ENCODE measurements at regions not wholly inside any gene's neighbourhood (a gene's known extent, or its start where the extent isn't known, plus 50 kb on each side); places are given as distances from the start of the nearest gene placed in this dataset.
"Not testable (repeated sequence)": the region's sequence is repeated elsewhere in the genome, so short reads cannot be mapped to it uniquely, and the experiment has no call there.

DNA sequence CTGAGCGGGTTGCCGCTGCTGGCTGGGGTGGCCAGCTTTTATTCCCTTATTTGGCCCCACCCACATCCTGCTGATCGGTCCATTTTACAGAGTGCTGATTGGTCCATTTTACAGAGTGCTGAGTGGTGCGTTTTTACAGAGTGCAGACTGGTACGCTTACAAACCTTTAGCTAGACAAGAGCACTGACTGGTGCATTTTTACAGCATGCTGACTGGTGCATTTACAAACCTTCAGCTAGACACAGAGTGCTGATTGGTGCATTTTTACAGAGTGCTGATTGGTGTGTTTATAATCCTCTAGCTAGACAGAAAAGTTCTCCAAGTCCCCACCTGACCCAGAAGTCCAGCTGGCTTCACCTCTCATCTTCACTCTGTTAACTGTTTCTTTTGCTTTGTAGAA, 1217.6 kb upstream of the TMEFF2 start:
- H3K36me3 ChIP-seq (ENCODE audit: control insufficient read depth in 1 of 2, insufficient read depth in 2 of 2, low read length in 2 of 2); H3K4me1 ChIP-seq (ENCODE audit: control insufficient read depth in 1 of 2, insufficient read depth in 2 of 2, low read length in 2 of 2); H3K9me3 ChIP-seq (ENCODE audit: control insufficient read depth in 1 of 2, low read length in 2 of 2); H3K27ac ChIP-seq (ENCODE audit: low read depth, low read length); H3K9ac ChIP-seq (ENCODE audit: low read depth in 1 of 2, low read length in 2 of 2); H3K27me3 ChIP-seq (ENCODE audit: control insufficient read depth in 1 of 2, insufficient read depth in 2 of 2, low read length in 2 of 2); H3K4me3 ChIP-seq (ENCODE audit: low read depth in 1 of 2, low read length in 2 of 2): not testable (repeated sequence)

GRCh38 chr2:193409951-193410350, 1215.2 kb upstream of the TMEFF2 start:
- Histone ChIP-seq H3K36me3 (ENCODE audit: control insufficient read depth in 1 of 2, insufficient read depth in 2 of 2, low read length in 2 of 2) (no peaks in the 10 kb centered on the region), H3K9me3 (ENCODE audit: control insufficient read depth in 1 of 2, low read length in 2 of 2) (no peaks in the 10 kb centered on the region), H3K9ac (ENCODE audit: low read depth in 1 of 2, low read length in 2 of 2) (no peak overlapping the region), H3K27me3 (ENCODE audit: control insufficient read depth in 1 of 2, insufficient read depth in 2 of 2, low read length in 2 of 2) (no peaks in the 10 kb centered on the region), H3K27ac (ENCODE audit: low read depth, low read length) (no peak overlapping the region), H3K4me1 (ENCODE audit: control insufficient read depth in 1 of 2, insufficient read depth in 2 of 2, low read length in 2 of 2) (no peaks in the 10 kb centered on the region), H3K4me3 (ENCODE audit: low read depth in 1 of 2, low read length in 2 of 2) (no peak overlapping the region)

GRCh38 chr2:193382583-193382982, 1187.8 kb upstream of the TMEFF2 start:
- H3K4me1 ChIP-seq (ENCODE audit: control insufficient read depth in 1 of 2, insufficient read depth in 2 of 2, low read length in 2 of 2): no peaks in the 10 kb centered on the region
- no peaks in the 10 kb centered on the region for H3K9me3 ChIP-seq (ENCODE audit: control insufficient read depth in 1 of 2, low read length in 2 of 2)
- H3K27ac ChIP-seq (ENCODE audit: low read depth, low read length): no peak overlapping the region
- H3K27me3 ChIP-seq (ENCODE audit: control insufficient read depth in 1 of 2, insufficient read depth in 2 of 2, low read length in 2 of 2): no peaks in the 10 kb centered on the region
- no peaks in the 10 kb centered on the region for H3K36me3 ChIP-seq (ENCODE audit: control insufficient read depth in 1 of 2, insufficient read depth in 2 of 2, low read length in 2 of 2)
- H3K9ac ChIP-seq (ENCODE audit: low read depth in 1 of 2, low read length in 2 of 2): no peak overlapping the region
- no peak overlapping the region for H3K4me3 ChIP-seq (ENCODE audit: low read depth in 1 of 2, low read length in 2 of 2)

GRCh38 chr2:193377789-193378188, 1183.1 kb upstream of the TMEFF2 start:
- Histone ChIP-seq H3K9me3 (ENCODE audit: control insufficient read depth in 1 of 2, low read length in 2 of 2) (no peaks in the 10 kb centered on the region), H3K36me3 (ENCODE audit: control insufficient read depth in 1 of 2, insufficient read depth in 2 of 2, low read length in 2 of 2) (no peaks in the 10 kb centered on the region), H3K27ac (ENCODE audit: low read depth, low read length) (no peak overlapping the region), H3K9ac (ENCODE audit: low read depth in 1 of 2, low read length in 2 of 2) (no peak overlapping the region), H3K4me1 (ENCODE audit: control insufficient read depth in 1 of 2, insufficient read depth in 2 of 2, low read length in 2 of 2) (no peaks in the 10 kb centered on the region), H3K27me3 (ENCODE audit: control insufficient read depth in 1 of 2, insufficient read depth in 2 of 2, low read length in 2 of 2) (no peaks in the 10 kb centered on the region), H3K4me3 (ENCODE audit: low read depth in 1 of 2, low read length in 2 of 2) (no peak overlapping the region)

DNA sequence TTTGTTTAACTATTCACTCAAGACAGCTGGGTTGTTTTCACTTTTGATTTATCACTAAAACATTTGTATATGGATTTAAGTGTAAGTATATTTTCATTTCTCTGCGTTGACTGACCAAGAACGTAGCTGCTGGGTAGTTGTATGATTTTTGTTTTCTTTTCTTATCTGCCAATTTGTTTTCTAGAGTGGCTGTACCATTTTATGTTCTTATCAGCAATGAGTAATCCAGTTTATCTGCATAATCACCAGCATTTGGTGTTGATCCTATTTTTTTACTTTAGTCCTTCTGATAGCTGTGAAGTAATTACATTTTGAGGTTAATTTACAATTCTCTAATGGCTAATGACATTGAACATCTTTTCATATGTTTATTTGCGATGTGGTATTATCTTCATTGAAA, 1178.4 kb upstream of the TMEFF2 start:
- Histone ChIP-seq H3K27ac (ENCODE audit: low read depth, low read length) (no peak overlapping the region), H3K9me3 (ENCODE audit: control insufficient read depth in 1 of 2, low read length in 2 of 2) (no peaks in the 10 kb centered on the region), H3K9ac (ENCODE audit: low read depth in 1 of 2, low read length in 2 of 2) (no peak overlapping the region), H3K36me3 (ENCODE audit: control insufficient read depth in 1 of 2, insufficient read depth in 2 of 2, low read length in 2 of 2) (no peaks in the 10 kb centered on the region), H3K4me1 (ENCODE audit: control insufficient read depth in 1 of 2, insufficient read depth in 2 of 2, low read length in 2 of 2) (no peaks in the 10 kb centered on the region), H3K4me3 (ENCODE audit: low read depth in 1 of 2, low read length in 2 of 2) (no peak overlapping the region), H3K27me3 (ENCODE audit: control insufficient read depth in 1 of 2, insufficient read depth in 2 of 2, low read length in 2 of 2) (no peaks in the 10 kb centered on the region)

GRCh38 chr2:193371200-193371599, 1176.5 kb upstream of the TMEFF2 start:
- Histone ChIP-seq H3K36me3 (ENCODE audit: control insufficient read depth in 1 of 2, insufficient read depth in 2 of 2, low read length in 2 of 2) (no peaks in the 10 kb centered on the region), H3K4me1 (ENCODE audit: control insufficient read depth in 1 of 2, insufficient read depth in 2 of 2, low read length in 2 of 2) (no peaks in the 10 kb centered on the region), H3K9me3 (ENCODE audit: control insufficient read depth in 1 of 2, low read length in 2 of 2) (no peaks in the 10 kb centered on the region), H3K9ac (ENCODE audit: low read depth in 1 of 2, low read length in 2 of 2) (no peak overlapping the region), H3K27me3 (ENCODE audit: control insufficient read depth in 1 of 2, insufficient read depth in 2 of 2, low read length in 2 of 2) (no peaks in the 10 kb centered on the region), H3K4me3 (ENCODE audit: low read depth in 1 of 2, low read length in 2 of 2) (no peak overlapping the region), H3K27ac (ENCODE audit: low read depth, low read length) (no peak overlapping the region)

- no peak overlapping the region for H3K27ac ChIP-seq (ENCODE audit: low read depth, low read length)
- no peaks in the 10 kb centered on the region for H3K9me3 ChIP-seq (ENCODE audit: control insufficient read depth in 1 of 2, low read length in 2 of 2)
These were observed 1173.9 kb upstream of the TMEFF2 start for GRCh38 chr2:193368615-193369014.

GRCh38 chr2:193357508-193357907, 1162.8 kb upstream of the TMEFF2 start:
- Histone ChIP-seq H3K4me1 (ENCODE audit: control insufficient read depth in 1 of 2, insufficient read depth in 2 of 2, low read length in 2 of 2) (no peaks in the 10 kb centered on the region), H3K9ac (ENCODE audit: low read depth in 1 of 2, low read length in 2 of 2) (no peak overlapping the region), H3K27ac (ENCODE audit: low read depth, low read length) (no peak overlapping the region), H3K4me3 (ENCODE audit: low read depth in 1 of 2, low read length in 2 of 2) (no peak overlapping the region), H3K27me3 (ENCODE audit: control insufficient read depth in 1 of 2, insufficient read depth in 2 of 2, low read length in 2 of 2) (no peaks in the 10 kb centered on the region), H3K9me3 (ENCODE audit: control insufficient read depth in 1 of 2, low read length in 2 of 2) (no peaks in the 10 kb centered on the region), H3K36me3 (ENCODE audit: control insufficient read depth in 1 of 2, insufficient read depth in 2 of 2, low read length in 2 of 2) (no peaks in the 10 kb centered on the region)

More at GRCh38 chr2:193368615-193369014, 1173.9 kb upstream of the TMEFF2 start:
- no peaks in the 10 kb centered on the region for H3K27me3 ChIP-seq (ENCODE audit: control insufficient read depth in 1 of 2, insufficient read depth in 2 of 2, low read length in 2 of 2)
- no peak overlapping the region for H3K9ac ChIP-seq (ENCODE audit: low read depth in 1 of 2, low read length in 2 of 2)
- no peaks in the 10 kb centered on the region for H3K4me1 ChIP-seq (ENCODE audit: control insufficient read depth in 1 of 2, insufficient read depth in 2 of 2, low read length in 2 of 2)
- no peaks in the 10 kb centered on the region for H3K36me3 ChIP-seq (ENCODE audit: control insufficient read depth in 1 of 2, insufficient read depth in 2 of 2, low read length in 2 of 2)
- no peak overlapping the region for H3K4me3 ChIP-seq (ENCODE audit: low read depth in 1 of 2, low read length in 2 of 2)

DNA sequence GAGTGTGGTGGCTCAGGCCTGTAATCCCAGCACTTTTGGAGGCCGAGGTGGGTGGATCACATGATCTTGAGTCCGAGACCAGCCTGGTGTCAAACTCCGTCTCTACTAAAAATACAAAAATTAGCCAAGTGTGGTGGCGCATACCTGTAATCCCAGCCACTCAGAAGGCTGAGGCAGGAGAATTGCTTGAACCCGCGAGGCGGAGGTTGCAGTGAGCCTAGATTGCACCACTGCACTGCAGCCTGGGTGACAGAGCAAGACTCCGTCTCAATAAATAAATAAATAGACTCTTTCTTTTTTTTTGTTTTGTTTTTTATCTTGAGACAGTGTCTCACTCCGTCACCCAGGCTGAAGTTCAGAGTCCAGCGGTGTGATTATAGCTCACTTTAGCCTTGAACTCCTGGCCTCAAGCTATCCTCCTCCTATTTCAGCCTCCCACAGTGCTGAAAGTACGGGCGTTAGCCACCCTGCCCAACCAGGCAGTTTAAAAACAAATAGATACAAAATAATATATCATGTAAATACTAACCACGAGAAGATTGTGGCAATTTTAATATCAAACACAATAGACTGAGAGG, 1158.0 kb upstream of the TMEFF2 start:
- not testable (repeated sequence) for H3K36me3 ChIP-seq (ENCODE audit: control insufficient read depth in 1 of 2, insufficient read depth in 2 of 2, low read length in 2 of 2); H3K27ac ChIP-seq (ENCODE audit: low read depth, low read length); H3K4me3 ChIP-seq (ENCODE audit: low read depth in 1 of 2, low read length in 2 of 2); H3K9ac ChIP-seq (ENCODE audit: low read depth in 1 of 2, low read length in 2 of 2); H3K4me1 ChIP-seq (ENCODE audit: control insufficient read depth in 1 of 2, insufficient read depth in 2 of 2, low read length in 2 of 2); H3K27me3 ChIP-seq (ENCODE audit: control insufficient read depth in 1 of 2, insufficient read depth in 2 of 2, low read length in 2 of 2); H3K9me3 ChIP-seq (ENCODE audit: control insufficient read depth in 1 of 2, low read length in 2 of 2)

DNA sequence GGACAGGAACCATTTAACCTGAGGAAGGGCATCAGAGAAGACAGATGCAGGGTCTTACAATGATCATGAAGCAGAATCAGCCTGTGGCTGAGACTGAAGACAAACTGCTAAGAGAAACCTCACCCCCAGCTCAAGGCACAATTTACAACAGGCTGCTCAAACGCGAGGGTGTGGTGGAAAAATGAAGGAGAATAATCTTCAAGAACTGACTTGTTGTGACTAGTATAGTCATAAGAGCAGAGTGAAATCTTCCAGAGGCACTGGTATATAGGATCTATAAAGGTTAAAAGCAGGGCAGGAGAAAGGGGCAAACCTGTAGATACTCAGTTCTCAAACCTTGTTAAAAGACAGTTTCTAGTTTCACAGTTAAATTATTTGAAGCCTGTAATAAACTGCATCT, 1155.8 kb upstream of the TMEFF2 start:
- no peak overlapping the region for H3K9ac ChIP-seq (ENCODE audit: low read depth in 1 of 2, low read length in 2 of 2)

DNA sequence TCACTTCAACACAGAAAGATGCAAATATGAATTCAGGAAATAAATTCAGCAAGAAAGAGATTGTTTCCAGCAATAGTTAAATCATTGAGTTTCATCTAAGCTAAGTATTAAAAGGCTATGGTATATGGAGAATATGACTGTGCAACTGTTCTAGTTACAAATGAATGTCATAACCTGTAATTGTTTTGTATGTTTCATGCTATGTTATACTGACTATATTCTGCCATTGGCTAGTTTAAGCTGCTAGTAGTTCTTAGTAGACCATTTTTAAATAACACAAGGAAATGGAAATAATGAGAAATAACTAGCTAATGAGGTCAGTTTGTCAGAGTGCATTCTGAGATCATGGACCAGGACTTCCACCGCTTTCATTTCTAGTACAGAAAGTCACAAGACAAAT, 1154.9 kb upstream of the TMEFF2 start:
- Histone ChIP-seq H3K4me3 (ENCODE audit: low read depth in 1 of 2, low read length in 2 of 2) (no peak overlapping the region), H3K9ac (ENCODE audit: low read depth in 1 of 2, low read length in 2 of 2) (no peak overlapping the region), H3K9me3 (ENCODE audit: control insufficient read depth in 1 of 2, low read length in 2 of 2) (no peaks in the 10 kb centered on the region), H3K27ac (ENCODE audit: low read depth, low read length) (no peak overlapping the region), H3K4me1 (ENCODE audit: control insufficient read depth in 1 of 2, insufficient read depth in 2 of 2, low read length in 2 of 2) (no peaks in the 10 kb centered on the region), H3K36me3 (ENCODE audit: control insufficient read depth in 1 of 2, insufficient read depth in 2 of 2, low read length in 2 of 2) (no peaks in the 10 kb centered on the region), H3K27me3 (ENCODE audit: control insufficient read depth in 1 of 2, insufficient read depth in 2 of 2, low read length in 2 of 2) (no peaks in the 10 kb centered on the region)

More for the DNA sequence above, 1155.8 kb upstream of the TMEFF2 start:
- no peak overlapping the region for H3K4me3 ChIP-seq (ENCODE audit: low read depth in 1 of 2, low read length in 2 of 2)
- H3K4me1 ChIP-seq (ENCODE audit: control insufficient read depth in 1 of 2, insufficient read depth in 2 of 2, low read length in 2 of 2): no peaks in the 10 kb centered on the region
- H3K9me3 ChIP-seq (ENCODE audit: control insufficient read depth in 1 of 2, low read length in 2 of 2): no peaks in the 10 kb centered on the region
- H3K36me3 ChIP-seq (ENCODE audit: control insufficient read depth in 1 of 2, insufficient read depth in 2 of 2, low read length in 2 of 2): no peaks in the 10 kb centered on the region
- no peaks in the 10 kb centered on the region for H3K27me3 ChIP-seq (ENCODE audit: control insufficient read depth in 1 of 2, insufficient read depth in 2 of 2, low read length in 2 of 2)
- H3K27ac ChIP-seq (ENCODE audit: low read depth, low read length): no peak overlapping the region

All from duodenal mucosa (tissue), 2 donors.